GM12872 (cell line): ENCODE measurements at regions not wholly inside any gene's neighbourhood (a gene's known extent, or its start where the extent isn't known, plus 50 kb on each side); places are given as distances from the start of the nearest gene placed in this dataset.

Experiments
- CTCF ChIP-seq: IDR thresholded peaks from 3 replicates; pipeline ENCODE4 v1.5.1; 2011; ENCODE audit warnings: low read depth, mild to moderate bottlenecking, low read length, moderate library complexity; ENCODE audit not compliant: insufficient read depth

- no peak for TF ChIP-seq CTCF
These were observed 1686.5 kb upstream of the PCDH7 start for GRCh38 chr4:29033703-29034102.

- TF ChIP-seq CTCF = no peak
These were observed 1682.7 kb upstream of the PCDH7 start for GRCh38 chr4:29037501-29037900.

GRCh38 chr4:29043411-29043810 is 1676.8 kb upstream of the PCDH7 start:
- TF ChIP-seq CTCF = no peak

GRCh38 chr4:29046186-29046585 is 1674.0 kb upstream of the PCDH7 start:
- no peak for TF ChIP-seq CTCF

GRCh38 chr4:29046781-29047180 is 1673.4 kb upstream of the PCDH7 start:
- TF ChIP-seq CTCF = no peak

- no peak for TF ChIP-seq CTCF
These were observed 1672.7 kb upstream of the PCDH7 start for GRCh38 chr4:29047341-29048041.

GRCh38 chr4:29051381-29051965 is 1668.7 kb upstream of the PCDH7 start:
- TF ChIP-seq CTCF = no peak

GRCh38 chr4:29052266-29052665 is 1667.9 kb upstream of the PCDH7 start:
- no peak for TF ChIP-seq CTCF
